A673 (cell line): ENCODE measurements at regions not wholly inside any gene's neighbourhood (a gene's known extent, or its start where the extent isn't known, plus 50 kb on each side); places are given as distances from the start of the nearest gene placed in this dataset.
"Not testable (repeated sequence)": the region's sequence is repeated elsewhere in the genome, so short reads cannot be mapped to it uniquely, and the experiment has no call there.

Experiments
- BruUV-seq: library from RNA; stranded (reverse); fragments of 400-500 nt; replicated peaks from 2 replicates; lab custom pipeline; 2021; lab: Mats Ljungman, UMichigan
- CTCF ChIA-PET: fragments of 300-600 bp; sonication (Branson Sonifier 250); formaldehyde crosslinking; loops from one replicate; lab custom pipeline; 2022; ENCODE audit warnings: antibody characterized with exemption; lab: Charles Lee
- POLR2A ChIA-PET: fragments of 300-600 bp; sonication (Branson Sonifier 250); formaldehyde crosslinking; loops from one replicate; lab custom pipeline; 2022; ENCODE audit warnings: antibody characterized with exemption; ENCODE audit not compliant: low non-redundant PET; lab: Charles Lee
- DNase-seq: peaks from one replicate; pipeline ENCODE4 v3.0.0-alpha.2; 2015; ENCODE audit warnings: low spot score
- H3K27ac ChIP-seq: fragments of 200-600 bp; sonication (generic); 2 replicates; pipeline ENCODE4 v1.5.1; 2016; ENCODE audit warnings: mixed run types, low read depth, mild to moderate bottlenecking, mixed read lengths, antibody characterized with exemption, low read length; ENCODE audit not compliant: poor library complexity, severe bottlenecking
- H3K27me3 ChIP-seq: fragments of 200-600 bp; sonication (generic); replicated peaks from 2 replicates; pipeline ENCODE4 v1.6.1; 2017; ENCODE audit warnings: mixed run types, low read depth, mild to moderate bottlenecking, mixed read lengths, antibody characterized with exemption, low read length; ENCODE audit not compliant: insufficient read depth, poor library complexity
- H3K36me3 ChIP-seq: fragments of 200-600 bp; sonication (generic); 2 replicates; pipeline ENCODE4 v1.6.1; 2016; ENCODE audit warnings: mixed run types, mild to moderate bottlenecking, mixed read lengths, antibody characterized with exemption, low read length; ENCODE audit not compliant: insufficient read depth, poor library complexity, severe bottlenecking
- H3K4me1 ChIP-seq: fragments of 200-600 bp; sonication (generic); 2 replicates; pipeline ENCODE4 v1.6.1; 2017; ENCODE audit warnings: mixed run types, mild to moderate bottlenecking, mixed read lengths, antibody characterized with exemption, low read length; ENCODE audit not compliant: insufficient read depth, poor library complexity, severe bottlenecking
- H3K4me3 ChIP-seq: fragments of 200-600 bp; sonication (generic); 2 replicates; pipeline ENCODE4 v1.5.1; 2016; ENCODE audit warnings: low read depth, mixed run types, mild to moderate bottlenecking, mixed read lengths, low read length; ENCODE audit not compliant: poor library complexity, severe bottlenecking
- H3K9me3 ChIP-seq: fragments of 200-600 bp; sonication (generic); 2 replicates; pipeline ENCODE4 v1.6.1; 2016; ENCODE audit warnings: mixed run types, low read depth, mild to moderate bottlenecking, mixed read lengths, antibody characterized with exemption, low read length; ENCODE audit not compliant: poor library complexity, severe bottlenecking
- EZH2 ChIP-seq: fragments of 200-600 bp; sonication (generic); IDR thresholded peaks from 2 replicates; pipeline ENCODE4 v1.6.1; 2017; ENCODE audit warnings: borderline replicate concordance, low read depth, mild to moderate bottlenecking, mixed read lengths, antibody characterized with exemption, low read length; ENCODE audit not compliant: poor library complexity, severe bottlenecking
- intact Hi-C: fragments of 100-400 bp; cut with micrococcal nuclease; formaldehyde crosslinking; loops from one replicate; pipeline ENCODE4 v1.10.0; 2022; ENCODE audit not compliant: unreplicated experiment
- TF ChIP-seq, protein P1 (sequence below): fragments of 300-800, 200-600 bp; sonication (generic); conservative IDR thresholded peaks from 2 replicates; pipeline ENCODE4 v1.5.1; 2017; ENCODE audit warnings: low read depth, mild to moderate bottlenecking, antibody characterized with exemption, low read length, moderate library complexity, mixed read lengths

DNA sequence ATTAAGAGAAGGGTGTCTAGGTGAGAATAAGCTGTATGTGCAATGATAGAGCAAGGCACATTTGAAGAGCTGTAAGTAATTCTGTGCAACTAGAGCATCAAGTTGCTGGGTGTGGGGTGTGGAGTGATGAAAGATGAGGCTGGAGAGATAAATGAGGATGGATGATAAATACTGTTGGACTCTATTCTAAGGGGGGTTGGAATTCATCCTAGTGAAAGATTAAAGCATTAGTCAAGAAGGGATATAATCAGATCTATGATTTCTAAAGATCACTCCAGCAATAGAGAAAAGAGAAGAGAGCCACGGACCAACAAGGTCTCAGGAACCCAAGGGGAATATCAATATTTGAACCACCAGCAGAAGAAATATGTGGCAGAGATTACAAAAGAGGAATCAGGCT, 415.0 kb upstream of the RPS6KA3 start:
- no peak for DNase-seq
- Histone ChIP-seq H3K27ac (no peak overlapping the region), H3K4me3 (no peak overlapping the region), H3K9me3 (no peaks in the 10 kb centered on the region), H3K27me3 (peaks cover 4% of the 10 kb centered on the region), H3K4me1 (no peaks in the 10 kb centered on the region), H3K36me3 (no peaks in the 10 kb centered on the region)
- ChIA-PET POLR2A (no interaction called here), CTCF (no interaction called here)
- intact Hi-C loops = no loop called here
- TF ChIP-seq EZH2 = no peak
- TF ChIP-seq, protein P1, sequence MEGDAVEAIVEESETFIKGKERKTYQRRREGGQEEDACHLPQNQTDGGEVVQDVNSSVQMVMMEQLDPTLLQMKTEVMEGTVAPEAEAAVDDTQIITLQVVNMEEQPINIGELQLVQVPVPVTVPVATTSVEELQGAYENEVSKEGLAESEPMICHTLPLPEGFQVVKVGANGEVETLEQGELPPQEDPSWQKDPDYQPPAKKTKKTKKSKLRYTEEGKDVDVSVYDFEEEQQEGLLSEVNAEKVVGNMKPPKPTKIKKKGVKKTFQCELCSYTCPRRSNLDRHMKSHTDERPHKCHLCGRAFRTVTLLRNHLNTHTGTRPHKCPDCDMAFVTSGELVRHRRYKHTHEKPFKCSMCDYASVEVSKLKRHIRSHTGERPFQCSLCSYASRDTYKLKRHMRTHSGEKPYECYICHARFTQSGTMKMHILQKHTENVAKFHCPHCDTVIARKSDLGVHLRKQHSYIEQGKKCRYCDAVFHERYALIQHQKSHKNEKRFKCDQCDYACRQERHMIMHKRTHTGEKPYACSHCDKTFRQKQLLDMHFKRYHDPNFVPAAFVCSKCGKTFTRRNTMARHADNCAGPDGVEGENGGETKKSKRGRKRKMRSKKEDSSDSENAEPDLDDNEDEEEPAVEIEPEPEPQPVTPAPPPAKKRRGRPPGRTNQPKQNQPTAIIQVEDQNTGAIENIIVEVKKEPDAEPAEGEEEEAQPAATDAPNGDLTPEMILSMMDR = no peak
- BruUV-seq = no TSS peak

DNA sequence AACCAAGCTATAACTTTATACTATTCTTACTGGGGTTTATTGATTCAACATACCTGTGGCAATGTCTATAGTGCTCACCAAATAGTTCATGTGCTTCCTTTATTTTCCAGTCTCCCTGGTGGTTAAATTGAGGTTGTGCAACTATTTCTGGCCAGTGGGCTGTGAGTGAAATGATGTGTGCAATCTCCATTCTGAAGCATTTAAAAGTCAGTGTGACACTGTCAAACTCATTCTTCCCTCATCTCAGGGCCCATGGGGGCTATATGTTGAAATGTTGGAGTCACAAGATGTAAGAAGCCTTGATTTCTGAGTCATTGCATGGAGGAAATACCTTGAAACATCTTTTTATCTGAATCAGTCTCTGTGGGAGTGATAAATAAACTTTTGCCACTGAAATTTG, 414.3 kb upstream of the RPS6KA3 start:
- H3K4me1 ChIP-seq = no peaks in the 10 kb centered on the region
- ChIA-PET POLR2A (no interaction called here), CTCF (no interaction called here)
- H3K27me3 ChIP-seq = peaks cover 4% of the 10 kb centered on the region
- H3K4me3 ChIP-seq = no peak overlapping the region
- TF ChIP-seq EZH2 = no peak
- TF ChIP-seq, protein P1 = no peak
- intact Hi-C loops = no loop called here
- H3K27ac ChIP-seq = no peak overlapping the region
- no peaks in the 10 kb centered on the region for H3K36me3 ChIP-seq
- no peak for DNase-seq
- H3K9me3 ChIP-seq = no peaks in the 10 kb centered on the region
- no TSS peak for BruUV-seq

GRCh38 chrX:20672476-20672875, 405.8 kb upstream of the RPS6KA3 start:
- ChIA-PET CTCF (interaction anchor here (0.6 kb wide), 1 partner anchor 1237 kb away, joined by 8 read pairs; no protein-coding TSS in a partner anchor), POLR2A (no interaction called here)
- Histone ChIP-seq H3K9me3 (no peaks in the 10 kb centered on the region), H3K27me3 (no peaks in the 10 kb centered on the region), H3K36me3 (no peaks in the 10 kb centered on the region), H3K27ac (no peak overlapping the region), H3K4me1 (no peaks in the 10 kb centered on the region), H3K4me3 (no peak overlapping the region)
- no peak for DNase-seq
- TF ChIP-seq EZH2 = no peak
- TF ChIP-seq, protein P1 = no peak
- intact Hi-C loops = no loop called here
- BruUV-seq = no TSS peak

GRCh38 chrX:20671746-20672145, 405.0 kb upstream of the RPS6KA3 start:
- intact Hi-C loops, H3K4me3 ChIP-seq, H3K9me3 ChIP-seq, POLR2A ChIA-PET, BruUV-seq, H3K4me1 ChIP-seq, H3K36me3 ChIP-seq, H3K27me3 ChIP-seq, CTCF ChIA-PET, H3K27ac ChIP-seq, DNase-seq: not testable (repeated sequence)
